Neural progenitor cell (in vitro differentiated cells): ENCODE measurements at regions not wholly inside any gene's neighbourhood (a gene's known extent, or its start where the extent isn't known, plus 50 kb on each side); places are given as distances from the start of the nearest gene placed in this dataset. TPM values are rescaled to one million over a fixed set of nuclear protein-coding genes. Genes with fewer than 3 reads are reported as not detected.
"Not testable (repeated sequence)": the region's sequence is repeated elsewhere in the genome, so short reads cannot be mapped to it uniquely, and the experiment has no call there.

Experiments
- DNase-seq: peaks from one replicate; pipeline ENCODE4 v3.0.0-alpha.2; 2016; ENCODE audit warnings: low spot score
- H2AFZ ChIP-seq: fragments of 200-600 bp; sonication (generic); replicated peaks from 2 replicates; pipeline ENCODE4 v1.6.1; 2016; ENCODE audit warnings: antibody characterized with exemption
- H3F3A ChIP-seq: fragments of 200-600 bp; sonication (generic); 2 replicates; pipeline ENCODE4 v1.6.1; 2016; ENCODE audit warnings: antibody characterized with exemption, low read depth
- H3K27ac ChIP-seq: fragments of 200-600 bp; sonication (generic); 2 replicates; pipeline ENCODE4 v1.5.1; 2016; ENCODE audit warnings: mild to moderate bottlenecking
- H3K27me3 ChIP-seq: fragments of 200-600 bp; sonication (generic); 2 replicates; pipeline ENCODE4 v1.6.1; 2016; ENCODE audit warnings: mild to moderate bottlenecking, moderate library complexity
- H3K36me3 ChIP-seq: fragments of 200-600 bp; sonication (generic); 2 replicates; pipeline ENCODE4 v1.5.1; 2016
- H3K4me1 ChIP-seq: fragments of 200-600 bp; sonication (generic); 2 replicates; pipeline ENCODE4 v1.6.1; 2016; ENCODE audit warnings: mixed run types
- H3K4me2 ChIP-seq: fragments of 200-600 bp; sonication (generic); 2 replicates; pipeline ENCODE4 v1.6.1; 2016
- H3K4me3 ChIP-seq: fragments of 200-600 bp; sonication (generic); 2 replicates; pipeline ENCODE4 v1.5.1; 2016
- H3K79me2 ChIP-seq: fragments of 200-600 bp; sonication (generic); 2 replicates; pipeline ENCODE4 v1.6.1; 2016; ENCODE audit warnings: low read depth
- H3K9ac ChIP-seq: fragments of 200-600 bp; sonication (generic); 2 replicates; pipeline ENCODE4 v1.6.1; 2016
- H3K9me3 ChIP-seq: fragments of 200-600 bp; sonication (generic); 2 replicates; pipeline ENCODE4 v1.5.1; 2016; ENCODE audit warnings: low read depth
- H4K20me1 ChIP-seq: fragments of 200-600 bp; sonication (generic); 2 replicates; pipeline ENCODE4 v1.6.1; 2016; ENCODE audit warnings: low read depth
- H3K27ac Mint-ChIP-seq: 3 replicates; pipeline ENCODE4 v1.8.0; 2021; ENCODE audit warnings: mixed read lengths
- H3K27me3 Mint-ChIP-seq: 2 replicates; pipeline ENCODE4 v1.8.0; 2022; ENCODE audit warnings: low read depth, mild to moderate bottlenecking, inconsistent platforms, moderate library complexity, mixed read lengths; ENCODE audit not compliant: insufficient read depth
- H3K36me3 Mint-ChIP-seq: 3 replicates; pipeline ENCODE4 v1.8.0; 2021; ENCODE audit warnings: mixed read lengths
- H3K4me1 Mint-ChIP-seq: 3 replicates; pipeline ENCODE4 v1.8.0; 2021; ENCODE audit warnings: mixed read lengths
- H3K4me3 Mint-ChIP-seq: 3 replicates; pipeline ENCODE4 v1.8.0; 2021; ENCODE audit warnings: mild to moderate bottlenecking, moderate library complexity, mixed read lengths
- H3K9me3 Mint-ChIP-seq: 3 replicates; pipeline ENCODE4 v1.8.0; 2020; ENCODE audit warnings: mixed read lengths
- CTCF ChIP-seq: fragments of 200-600 bp; sonication (generic); IDR thresholded peaks from 2 replicates; pipeline ENCODE4 v1.5.1; 2017; ENCODE audit warnings: antibody characterized with exemption, mild to moderate bottlenecking
- EZH2 ChIP-seq: fragments of 200-600 bp; sonication (generic); IDR thresholded peaks from 2 replicates; pipeline ENCODE4 v1.6.1; 2017; ENCODE audit warnings: antibody characterized with exemption, mild to moderate bottlenecking, moderate library complexity
- EZH2phosphoT487 ChIP-seq: fragments of 200-600 bp; sonication (generic); IDR thresholded peaks from 2 replicates; pipeline ENCODE4 v1.6.1; 2017; ENCODE audit warnings: antibody characterized with exemption
- microRNA-seq: library from miRNA; unstranded; fragments of <30 nt; microRNA quantifications from one replicate; pipeline ENCODE4, GENCODE V29; 2016
- small RNA-seq: library from RNA; depleted of rRNA; stranded (forward); fragments of <200 nt; gene quantifications from one replicate; pipeline ENCODE3, GENCODE V24; 2015

- H3K27me3 ChIP-seq: no peaks in the 10 kb centered on the region
- no peak overlapping the region for H3K27ac ChIP-seq
- no peaks in the 10 kb centered on the region for H4K20me1 ChIP-seq
- H3K9ac ChIP-seq: no peak overlapping the region
- no peak overlapping the region for H3K4me3 Mint-ChIP-seq
- no peak overlapping the region for H3K4me3 ChIP-seq
- TF ChIP-seq EZH2phosphoT487 (no peak), EZH2 (no peak), CTCF (no peak)
- DNase-seq: no peak
- peaks cover 2% of the 10 kb centered on the region for H3K27me3 Mint-ChIP-seq
- H3K36me3 Mint-ChIP-seq: no peaks in the 10 kb centered on the region
- no peaks in the 10 kb centered on the region for H3K9me3 ChIP-seq
- H2AFZ ChIP-seq: no peak overlapping the region
- no peaks in the 10 kb centered on the region for H3K36me3 ChIP-seq
- no peaks in the 10 kb centered on the region for H3K4me1 ChIP-seq
- H3F3A ChIP-seq: no peaks in the 10 kb centered on the region
- H3K9me3 Mint-ChIP-seq: no peaks in the 10 kb centered on the region
- H3K79me2 ChIP-seq: no peaks in the 10 kb centered on the region
- no peak overlapping the region for H3K27ac Mint-ChIP-seq
- peaks cover 4% of the 10 kb centered on the region for H3K4me1 Mint-ChIP-seq
- no peak overlapping the region for H3K4me2 ChIP-seq
Measured at GRCh38 chr4:9716093-9716492, 65.3 kb upstream of the DRD5 start.

GRCh38 chr4:9718246-9718939 is 63.0 kb upstream of the DRD5 start:
- H2AFZ ChIP-seq, H3K4me1 Mint-ChIP-seq, DNase-seq, H3K4me2 ChIP-seq, H3F3A ChIP-seq, H3K9ac ChIP-seq, H3K36me3 Mint-ChIP-seq, H3K27ac Mint-ChIP-seq, H3K4me3 ChIP-seq, H4K20me1 ChIP-seq, H3K4me3 Mint-ChIP-seq, H3K27me3 Mint-ChIP-seq, H3K4me1 ChIP-seq, H3K79me2 ChIP-seq, H3K27ac ChIP-seq, H3K9me3 Mint-ChIP-seq, H3K9me3 ChIP-seq, H3K27me3 ChIP-seq, H3K36me3 ChIP-seq: not testable (repeated sequence)

- not testable (repeated sequence) for H3F3A ChIP-seq, H3K36me3 Mint-ChIP-seq, H3K79me2 ChIP-seq, H3K4me3 ChIP-seq, H3K36me3 ChIP-seq, H3K27ac Mint-ChIP-seq, H3K4me1 Mint-ChIP-seq, H3K9ac ChIP-seq, DNase-seq, H3K27ac ChIP-seq, H3K4me1 ChIP-seq, H3K9me3 ChIP-seq, H3K4me3 Mint-ChIP-seq, H3K4me2 ChIP-seq, H3K9me3 Mint-ChIP-seq, H3K27me3 ChIP-seq, H4K20me1 ChIP-seq, H2AFZ ChIP-seq, H3K27me3 Mint-ChIP-seq
Measured at GRCh38 chr4:9722131-9722530, 59.3 kb upstream of the DRD5 start.

Small RNA genes lying in the stretch of these regions (microRNA-seq; reads per million reads assigned to microRNA genes)
- not detected for gene MIR548I2

Small RNA genes lying in the stretch of these regions (small RNA-seq; reads per million reads assigned to genes)
- gene MIR548I2 (not detected), gene RF00017 (not detected), gene SNRPCP13 (not detected)
